NOMO-1 (cell line): ENCODE measurements at regions not wholly inside any gene's neighbourhood (a gene's known extent, or its start where the extent isn't known, plus 50 kb on each side); places are given as distances from the start of the nearest gene placed in this dataset.

ENCODE experiments used
- DNase-seq, 2 experiments: peaks; one replicate each; lab custom pipeline; 2025; ENCODE audit not compliant: unreplicated experiment in 2 of 2; lab: John Stamatoyannopoulos, UW

DNA sequence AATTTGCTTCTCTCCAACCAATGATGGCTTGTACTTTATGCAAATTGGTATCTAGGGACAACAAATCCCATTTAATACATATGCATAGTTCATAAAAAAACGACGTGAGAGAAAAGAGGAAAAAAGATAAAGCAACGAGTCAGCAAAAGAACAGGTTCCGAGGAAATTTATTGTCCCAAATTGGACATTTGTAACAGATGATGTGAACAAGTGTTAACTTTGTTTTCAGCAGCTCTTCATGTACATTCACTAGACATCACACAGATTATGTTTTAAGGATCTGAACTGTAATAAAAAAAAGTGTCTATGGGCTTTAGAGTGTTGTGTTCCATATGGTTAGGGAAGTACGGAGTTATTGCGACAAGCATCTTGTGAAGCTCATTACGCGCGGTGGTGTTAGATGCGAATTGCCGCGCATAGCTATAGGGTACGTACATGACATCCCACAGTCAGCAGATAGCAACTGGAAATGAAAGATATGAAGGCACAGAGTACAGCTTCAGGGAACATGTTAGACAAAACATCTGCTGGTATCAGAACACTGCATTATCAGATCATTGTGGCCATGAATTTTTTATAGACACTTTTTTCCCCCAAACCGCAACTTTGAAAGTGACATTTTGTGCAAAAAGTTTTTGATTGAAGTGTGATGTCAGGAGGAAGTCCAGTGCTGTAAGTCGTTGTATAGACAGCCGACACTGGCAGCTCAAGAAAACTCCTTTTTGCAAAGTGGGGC lies 1073.1 kb upstream of the FANCL start:
- DNase-seq: peak; percentile 0 to 60

DNA sequence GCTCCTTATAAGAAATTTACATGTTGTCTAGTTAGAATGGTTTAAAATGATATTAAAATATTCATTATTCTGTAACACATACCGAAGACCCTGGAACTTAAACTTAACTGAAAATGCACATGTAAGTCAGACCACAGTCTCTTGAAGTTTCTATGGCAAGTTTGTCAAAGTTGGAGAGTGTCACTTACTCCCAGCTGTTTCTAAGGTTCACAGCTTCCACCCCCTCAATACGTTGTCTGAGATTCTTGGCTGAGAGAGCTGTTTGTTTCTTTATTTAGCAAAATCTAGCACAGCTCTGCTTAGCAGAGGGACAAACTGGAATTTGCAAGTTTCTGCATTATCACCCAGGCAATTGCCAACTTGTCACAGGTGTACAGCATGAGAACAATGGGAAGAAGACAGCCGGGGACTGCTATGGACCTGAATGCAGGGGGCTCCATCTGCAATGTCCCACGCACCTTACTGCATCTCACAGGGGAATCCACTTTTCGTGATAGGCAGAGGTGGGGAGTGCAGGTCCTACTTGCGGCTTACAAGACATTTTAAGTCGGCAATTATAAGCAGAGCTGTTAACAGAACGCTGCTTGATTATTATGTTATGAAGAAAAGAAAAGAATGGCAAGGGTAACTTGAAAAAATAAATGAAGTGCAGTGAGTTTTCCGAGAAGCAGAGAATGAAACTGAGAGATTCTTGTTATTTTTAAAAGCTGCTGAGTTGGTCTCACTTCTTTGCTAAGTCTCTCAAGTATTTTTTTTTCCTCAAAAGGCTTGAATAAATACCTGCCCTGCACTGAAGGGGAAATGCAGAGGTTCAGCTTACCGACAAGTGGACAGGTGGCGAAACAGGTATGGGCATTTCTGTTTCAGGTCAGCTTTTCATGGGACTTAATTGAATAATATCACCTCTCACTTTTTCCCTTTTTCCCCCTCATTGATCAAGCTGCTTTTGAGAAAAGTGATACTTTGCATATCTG lies 1072.1 kb upstream of the FANCL start:
- no peak for DNase-seq

GRCh38 chr2:59312029-59312428 lies 1070.9 kb upstream of the FANCL start:
- DNase-seq: peak; percentile 30 to 42

GRCh38 chr2:59308108-59308507 lies 1067.0 kb upstream of the FANCL start:
- DNase-seq: peak; percentile 2 to 21

DNA sequence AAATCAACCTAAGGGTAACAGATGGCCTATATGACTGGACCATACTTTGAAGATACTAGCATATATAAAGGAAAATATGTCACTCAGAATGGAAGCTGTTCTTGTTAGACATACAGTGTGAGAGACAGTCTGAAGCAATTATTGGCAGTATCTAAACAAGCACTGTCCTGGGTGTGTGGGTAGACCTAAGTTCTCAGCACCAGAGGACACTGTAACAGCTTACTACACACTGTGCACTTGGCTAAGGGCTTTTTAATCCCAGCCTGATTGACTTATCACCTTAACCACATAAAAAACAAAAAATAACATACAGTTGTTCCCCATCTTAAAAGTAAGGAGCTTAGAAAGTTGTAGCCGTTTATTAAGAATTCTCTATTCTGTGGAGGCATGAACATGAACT lies 1066.1 kb upstream of the FANCL start:
- DNase-seq: no peak

GRCh38 chr2:59303272-59303671 lies 1062.1 kb upstream of the FANCL start:
- no peak for DNase-seq

DNA sequence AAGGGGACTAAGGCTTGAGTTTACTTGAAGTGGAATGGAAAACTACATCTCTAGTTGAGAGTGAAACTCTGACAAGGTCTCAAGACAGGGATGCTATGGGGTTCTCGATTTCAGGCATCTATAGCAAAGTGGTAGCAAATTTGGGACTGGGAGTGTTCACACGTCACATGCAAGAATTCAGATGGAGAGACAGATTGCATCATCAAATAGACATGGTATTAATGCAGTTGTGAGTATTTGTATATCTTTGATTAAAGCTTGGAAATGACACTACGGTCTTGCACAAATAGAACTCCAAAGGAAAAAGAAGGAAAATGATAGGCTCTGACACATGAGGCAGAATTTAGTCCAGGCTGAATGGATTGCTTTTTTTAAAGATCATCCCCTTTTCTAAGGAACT lies 1061.6 kb upstream of the FANCL start:
- DNase-seq: no peak

DNA sequence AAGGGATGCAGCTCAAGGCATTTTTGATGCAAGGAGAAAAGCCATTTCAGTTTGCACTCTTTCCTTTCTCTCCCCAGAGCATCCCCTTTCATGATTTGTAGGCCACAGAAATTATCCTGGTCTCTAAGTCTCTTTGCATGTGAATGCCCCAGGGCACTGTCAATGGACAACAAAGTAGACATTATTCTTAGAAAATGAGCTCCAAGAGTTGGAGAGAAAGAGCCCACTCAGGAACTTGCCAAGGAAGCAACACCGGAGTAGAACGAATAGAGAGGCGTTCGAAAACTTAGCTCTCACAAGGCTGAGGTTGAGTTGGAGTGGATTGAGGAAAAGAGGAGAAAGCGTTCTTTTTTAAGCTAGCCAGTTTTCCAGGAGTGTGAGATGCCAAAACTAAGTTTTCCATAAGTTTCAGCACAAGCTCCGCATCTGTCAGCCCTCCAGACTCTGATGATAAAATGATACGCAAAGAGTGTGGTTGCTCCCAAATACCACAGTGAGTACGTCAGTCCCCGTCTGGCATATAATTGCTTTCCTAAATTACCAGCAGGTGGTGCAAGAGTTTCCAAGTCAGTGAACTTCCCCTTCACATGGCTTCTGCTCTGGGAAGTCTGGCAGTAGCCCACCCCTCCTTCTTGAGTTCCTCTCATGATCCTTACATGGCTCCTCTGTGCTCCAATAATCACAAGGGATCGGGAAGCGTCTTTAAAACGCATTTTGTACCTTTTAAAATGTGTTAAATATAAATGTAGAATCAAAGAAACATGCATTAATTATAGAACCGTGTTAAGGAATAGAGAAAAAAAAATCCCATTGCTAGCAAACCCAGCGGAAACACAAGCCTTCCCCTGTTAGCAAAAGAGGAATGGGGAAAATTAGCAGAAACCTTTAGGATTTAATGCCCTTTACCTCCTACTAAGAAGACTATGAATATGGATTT lies 1060.6 kb upstream of the FANCL start:
- DNase-seq: peak; percentile 20 to 68

DNA sequence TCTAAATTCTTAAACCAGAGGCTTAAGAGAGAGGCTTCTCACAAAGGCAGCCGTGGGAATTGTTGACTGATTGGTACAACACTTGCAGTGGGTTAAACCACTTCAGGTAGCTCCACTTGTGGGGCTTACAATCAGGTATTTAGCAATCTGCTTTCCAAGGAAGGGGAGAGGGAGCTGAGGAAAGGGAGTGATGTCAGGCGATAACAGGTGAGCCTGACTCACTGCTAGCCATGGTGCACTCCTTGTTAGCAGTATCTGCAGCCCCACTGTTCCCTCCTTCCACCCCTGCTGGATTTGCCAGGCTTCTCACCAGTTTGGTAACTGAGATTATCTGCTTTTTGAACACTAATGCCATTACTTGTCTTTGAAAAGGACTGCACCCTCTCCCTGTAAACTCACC lies 1056.7 kb upstream of the FANCL start:
- DNase-seq: no peak

DNA sequence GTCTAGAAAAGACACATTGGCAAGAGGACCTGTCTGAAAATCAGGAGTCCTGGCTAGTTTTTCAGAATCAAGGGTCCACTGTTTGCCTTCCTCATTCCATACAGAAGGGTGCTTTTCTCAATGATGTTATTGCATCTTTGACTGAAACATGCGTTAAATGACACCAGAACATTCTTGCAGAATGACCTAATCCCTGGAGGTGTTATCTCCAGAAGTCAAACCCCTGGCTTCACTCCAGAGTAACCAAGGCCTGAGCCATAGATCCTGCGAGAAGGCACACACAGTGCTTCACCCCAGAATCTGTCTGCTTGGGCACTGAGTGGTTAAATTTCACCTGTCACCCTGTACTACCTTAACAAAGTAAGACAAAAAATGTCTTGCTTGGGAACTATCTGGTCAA lies 1055.2 kb upstream of the FANCL start:
- no peak for DNase-seq

DNA sequence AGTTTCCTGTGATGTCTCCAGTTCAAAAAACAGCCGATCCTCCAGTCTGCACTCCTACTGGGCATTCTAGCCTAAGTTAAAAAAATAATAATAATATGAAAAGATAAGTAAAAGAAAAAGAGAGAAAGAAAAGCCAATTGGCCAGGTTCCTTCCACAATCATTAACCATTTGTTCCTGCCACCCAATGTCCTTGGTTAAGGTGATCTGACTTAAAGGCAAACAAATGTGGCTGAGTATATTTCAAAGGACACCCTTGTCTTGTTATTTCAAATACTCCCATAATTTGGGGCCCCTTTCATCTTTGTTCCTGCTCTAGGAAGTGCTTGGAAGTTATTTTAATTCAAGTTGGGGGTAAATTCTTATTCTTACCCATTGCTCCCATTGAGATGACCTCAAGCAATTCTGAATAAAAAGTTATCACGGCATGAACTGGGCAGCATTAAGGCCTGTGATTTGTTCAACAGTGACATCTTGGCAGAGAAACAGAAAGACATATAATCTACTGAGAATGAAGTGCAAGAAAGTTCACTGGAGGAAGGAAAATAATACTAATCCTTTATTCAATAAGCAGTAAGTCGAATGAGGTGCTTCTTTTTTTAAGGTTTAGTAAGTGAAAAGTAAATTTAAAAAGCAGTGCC lies 1054.5 kb upstream of the FANCL start:
- DNase-seq: no peak

GRCh38 chr2:59288771-59289170 lies 1047.6 kb upstream of the FANCL start:
- DNase-seq: no peak

- DNase-seq: no peak
These were observed 1041.4 kb upstream of the FANCL start for GRCh38 chr2:59282374-59283057.

- no peak for DNase-seq
These were observed 1036.5 kb upstream of the FANCL start for GRCh38 chr2:59277671-59278070.

DNA sequence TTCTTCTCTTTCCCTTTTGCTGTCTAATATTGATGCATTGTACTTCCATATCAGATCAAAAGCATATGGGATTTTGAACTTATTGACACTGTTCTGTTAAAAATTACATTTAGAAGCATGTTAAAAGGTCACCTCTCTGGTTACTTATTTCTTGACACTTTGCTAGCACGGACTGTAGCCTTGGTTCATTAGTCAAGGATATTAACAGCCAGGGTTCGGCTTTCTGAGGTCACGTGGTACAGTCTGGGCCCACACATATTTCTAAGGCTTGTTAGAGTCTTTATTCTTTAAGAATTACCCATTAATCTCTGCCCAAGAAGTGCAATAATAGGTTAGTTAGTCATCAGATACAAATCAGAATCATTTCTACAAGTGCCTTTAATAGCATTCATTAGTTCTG lies 1035.8 kb upstream of the FANCL start:
- DNase-seq: no peak

DNA sequence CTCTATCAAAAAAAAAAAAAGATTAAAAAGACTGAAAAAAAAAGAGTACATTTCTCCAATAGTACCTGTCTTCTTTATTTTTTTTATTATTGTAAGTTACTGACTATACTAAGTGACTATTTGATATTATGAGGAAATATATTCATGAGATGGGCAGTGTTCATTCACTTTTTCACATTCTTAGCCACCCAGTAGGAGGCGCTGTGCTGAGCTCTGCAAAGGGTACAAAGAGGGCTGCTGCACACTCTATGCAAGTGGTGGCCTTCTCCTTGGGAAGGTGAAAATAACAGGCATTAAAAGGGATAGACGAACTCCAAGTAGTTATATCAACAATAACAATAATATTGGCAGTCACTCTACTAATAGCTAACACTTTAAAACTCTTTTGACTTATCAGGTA lies 1034.9 kb upstream of the FANCL start:
- no peak for DNase-seq

DNA sequence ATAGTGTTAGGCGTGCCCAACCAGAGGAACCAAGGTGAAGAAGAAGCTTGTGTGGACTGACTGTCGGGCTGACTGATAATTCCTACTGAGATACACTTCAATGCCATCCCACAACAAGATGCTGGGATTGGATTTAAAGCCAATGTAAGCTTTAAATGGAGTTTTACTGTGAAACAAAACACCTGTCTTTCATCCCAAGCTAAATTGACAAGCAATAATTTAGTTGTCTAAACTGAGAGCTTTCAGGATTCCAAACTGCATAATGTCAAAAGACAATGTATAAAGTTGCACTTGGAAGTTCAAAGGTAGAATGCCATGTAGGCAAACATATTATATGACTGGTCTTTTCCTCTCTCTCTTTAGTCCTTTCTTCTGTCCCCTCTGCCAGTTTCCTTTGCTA lies 1025.3 kb upstream of the FANCL start:
- DNase-seq: no peak

- DNase-seq: no peak
These were observed 1018.8 kb upstream of the FANCL start for GRCh38 chr2:59259913-59260312.

DNA sequence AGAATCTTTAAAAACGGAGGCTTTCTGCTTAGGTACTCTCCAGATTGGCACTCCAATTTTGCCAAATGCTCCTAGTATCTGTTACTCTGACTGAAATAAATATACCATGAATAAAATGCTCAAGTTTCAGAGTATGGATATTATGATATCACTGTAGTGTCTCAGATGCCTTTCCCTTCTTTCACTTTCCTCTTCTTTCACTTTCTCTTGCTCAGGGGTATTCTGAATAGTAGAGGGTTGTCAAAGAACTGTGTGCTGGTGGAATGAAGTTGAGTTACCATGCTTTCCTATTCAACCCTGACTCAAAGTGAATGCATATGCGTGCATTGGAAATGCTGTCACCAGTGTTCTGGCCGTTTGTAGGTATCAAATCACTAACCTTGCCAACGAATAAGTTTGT lies 1015.2 kb upstream of the FANCL start:
- no peak for DNase-seq

DNA sequence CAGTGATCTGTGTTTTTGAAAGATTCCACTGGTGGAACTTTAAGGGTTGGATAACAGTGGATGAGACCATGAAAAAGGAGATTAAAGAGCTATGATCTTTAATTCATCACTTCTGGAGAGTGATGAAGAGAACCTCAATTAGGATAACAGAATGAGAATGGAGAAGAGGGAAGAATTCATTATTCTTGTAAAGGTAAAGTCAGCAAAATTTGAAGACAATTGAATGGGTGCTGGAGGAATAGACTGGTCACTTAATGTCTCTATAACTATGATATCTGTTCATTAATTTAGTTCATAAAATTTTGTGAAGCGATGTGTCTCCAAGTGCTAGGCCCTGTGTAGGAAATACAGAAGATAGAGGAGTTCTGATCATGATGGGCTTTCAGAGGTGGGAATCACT lies 1013.2 kb upstream of the FANCL start:
- DNase-seq: no peak
